BJ (cell line): ENCODE measurements at regions not wholly inside any gene's neighbourhood (a gene's known extent, or its start where the extent isn't known, plus 50 kb on each side); places are given as distances from the start of the nearest gene placed in this dataset.
"Not testable (repeated sequence)": the region's sequence is repeated elsewhere in the genome, so short reads cannot be mapped to it uniquely, and the experiment has no call there.

ENCODE experiments used
- CTCF ChIA-PET: fragments of 350-600 bp; formaldehyde crosslinking; extraction: SDS; loops from one replicate; lab custom pipeline; 2021; ENCODE audit warnings: antibody characterized with exemption, inconsistent platforms; lab: Yijun Ruan, JAX
- POLR2A ChIA-PET: fragments of 300-600 bp; sonication (Branson Sonifier 250); formaldehyde crosslinking; extraction: SDS; loops from one replicate; lab custom pipeline; 2021; ENCODE audit warnings: antibody characterized with exemption; lab: Charles Lee
- DNase-seq: peaks from one replicate; pipeline ENCODE4 v3.0.0-alpha.2; 2011; ENCODE audit warnings: low read depth
- H3K27me3 ChIP-seq: 2 replicates; pipeline ENCODE4 v1.6.0; 2011; ENCODE audit warnings: low read length; ENCODE audit not compliant: control insufficient read depth, insufficient read depth
- H3K36me3 ChIP-seq: 2 replicates; pipeline ENCODE4 v1.5.1; 2011; ENCODE audit warnings: low read length; ENCODE audit not compliant: control insufficient read depth, insufficient read depth
- H3K4me3 ChIP-seq: 2 replicates; pipeline ENCODE4 v1.5.1; 2011; ENCODE audit warnings: low read depth, mild to moderate bottlenecking, control low read depth, low read length
- CTCF ChIP-seq: IDR thresholded peaks from 2 replicates; pipeline ENCODE4 v1.5.1; 2011; ENCODE audit warnings: low read depth, mild to moderate bottlenecking, control low read depth, inconsistent platforms, low read length, moderate library complexity; ENCODE audit not compliant: insufficient read depth

GRCh38 chr10:123393170-123393569, 239.0 kb downstream of the BUB3 start:
- no peak for TF ChIP-seq CTCF
- no peaks in the 10 kb centered on the region for H3K27me3 ChIP-seq
- no peak overlapping the region for H3K4me3 ChIP-seq
- H3K36me3 ChIP-seq, result no peaks in the 10 kb centered on the region
- DNase-seq, result no peak
- ChIA-PET CTCF (no interaction called here), POLR2A (no interaction called here)

- no peak for DNase-seq
- no peaks in the 10 kb centered on the region for H3K27me3 ChIP-seq
- CTCF ChIA-PET, result no interaction called here
- POLR2A ChIA-PET, result no interaction called here
- H3K4me3 ChIP-seq, result no peak overlapping the region
- H3K36me3 ChIP-seq, result no peaks in the 10 kb centered on the region
- TF ChIP-seq CTCF, result no peak
Observed at GRCh38 chr10:123394382-123394781, 240.2 kb downstream of the BUB3 start.

- POLR2A ChIA-PET, CTCF ChIA-PET: not testable (repeated sequence)
Observed at GRCh38 chr10:123395234-123395633, 241.0 kb downstream of the BUB3 start.

GRCh38 chr10:123395906-123396305, 241.7 kb downstream of the BUB3 start:
- Histone ChIP-seq H3K27me3 (no peaks in the 10 kb centered on the region), H3K4me3 (no peak overlapping the region), H3K36me3 (no peaks in the 10 kb centered on the region)
- DNase-seq, result no peak
- ChIA-PET CTCF (no interaction called here), POLR2A (no interaction called here)
- TF ChIP-seq CTCF, result no peak

More at GRCh38 chr10:123395234-123395633, 241.0 kb downstream of the BUB3 start:
- not testable (repeated sequence) for DNase-seq, H3K4me3 ChIP-seq, H3K36me3 ChIP-seq, H3K27me3 ChIP-seq

- no peak for TF ChIP-seq CTCF
- ChIA-PET CTCF (no interaction called here), POLR2A (no interaction called here)
- no peak overlapping the region for H3K4me3 ChIP-seq
- H3K36me3 ChIP-seq, result no peaks in the 10 kb centered on the region
- no peaks in the 10 kb centered on the region for H3K27me3 ChIP-seq
- no peak for DNase-seq
Observed at GRCh38 chr10:123398180-123398591, 244.0 kb downstream of the BUB3 start.

- POLR2A ChIA-PET, result no interaction called here
- no peaks in the 10 kb centered on the region for H3K36me3 ChIP-seq
- H3K4me3 ChIP-seq, result no peak overlapping the region
- no peak for TF ChIP-seq CTCF
- DNase-seq, result no peak
- CTCF ChIA-PET, result no interaction called here
- H3K27me3 ChIP-seq, result no peaks in the 10 kb centered on the region
Observed at GRCh38 chr10:123398756-123399155, 244.6 kb downstream of the BUB3 start.
